K562 (cell line): ENCODE measurements at regions not wholly inside any gene's neighbourhood (a gene's known extent, or its start where the extent isn't known, plus 50 kb on each side); places are given as distances from the start of the nearest gene placed in this dataset.

Experiments
- ATF7 ChIP-seq: fragments of 450-650 bp; IDR thresholded peaks from 2 replicates; pipeline ENCODE4 v1.7.1; 2014; ENCODE audit warnings: mild to moderate bottlenecking, moderate library complexity
- CTBP1 ChIP-seq: fragments of 450-650 bp; IDR thresholded peaks from 2 replicates; pipeline ENCODE4 v1.6.1; 2016; ENCODE audit warnings: borderline replicate concordance
- FOXA3 ChIP-seq, 2 experiments: fragments of 450-650 bp in 1 of 2; sonication (generic) in 1 of 2; formaldehyde crosslinking; IDR thresholded peaks in 1 of 2; conservative IDR thresholded peaks in 1 of 2; 2 replicates each; pipeline versions ENCODE4 v1.4.0 to v1.8.0; 2020 to 2022; ENCODE audit warnings: mild to moderate bottlenecking in 2 of 2, missing genetic modification reagents in 1 of 2
- GATAD2A ChIP-seq: fragments of 450-650 bp; IDR thresholded peaks from 2 replicates; pipeline ENCODE4 v1.6.1; 2017
- HDAC2 ChIP-seq: fragments of 450-650 bp; IDR thresholded peaks from 2 replicates; pipeline ENCODE4 v1.6.1; 2016; ENCODE audit warnings: mild to moderate bottlenecking
- KDM5B ChIP-seq: fragments of 200-600 bp; sonication (generic); IDR thresholded peaks from 2 replicates; pipeline ENCODE4 v1.6.1; 2012; ENCODE audit warnings: low read depth, mild to moderate bottlenecking, moderate library complexity, low read length, control low read depth, inconsistent platforms; ENCODE audit not compliant: insufficient replicate concordance
- MTA1 ChIP-seq: fragments of 450-650 bp; IDR thresholded peaks from 2 replicates; pipeline ENCODE4 v1.6.1; 2017; ENCODE audit warnings: borderline replicate concordance
- MXD1 ChIP-seq: fragments of 250-450 bp; sonication (Bioruptor Pico); IDR thresholded peaks from 2 replicates; pipeline ENCODE4 v1.8.0; 2021; ENCODE audit warnings: borderline replicate concordance, mild to moderate bottlenecking, moderate library complexity; ENCODE audit not compliant: poor library complexity, severe bottlenecking
- NBN ChIP-seq: fragments of 450-650 bp; IDR thresholded peaks from 2 replicates; pipeline ENCODE4 v1.6.1; 2016; ENCODE audit warnings: low read depth, mild to moderate bottlenecking
- NCOA1 ChIP-seq: fragments of 450-650 bp; IDR thresholded peaks from 2 replicates; pipeline ENCODE4 v1.6.1; 2016; ENCODE audit warnings: low read depth
- POLR2H ChIP-seq: IDR thresholded peaks from 2 replicates; pipeline ENCODE4 v1.6.1; 2016; ENCODE audit warnings: missing genetic modification characterization, low read depth, mild to moderate bottlenecking, control low read depth, missing compliant biosample characterization, moderate library complexity
- RBM22 ChIP-seq: fragments of 200-400 bp; formaldehyde crosslinking; IDR thresholded peaks from 2 replicates; pipeline ENCODE4 v1.6.1; 2018; ENCODE audit warnings: low read length, low read depth; ENCODE audit not compliant: poor library complexity, severe bottlenecking
- RBM25 ChIP-seq: fragments of 200-400 bp; formaldehyde crosslinking; IDR thresholded peaks from 2 replicates; pipeline ENCODE4 v1.6.1; 2018; ENCODE audit warnings: low read length, low read depth, moderate library complexity; ENCODE audit not compliant: severe bottlenecking
- SNAPC5 ChIP-seq: fragments of 250-450 bp; sonication (Bioruptor Pico); IDR thresholded peaks from 2 replicates; pipeline ENCODE4 v1.8.0; 2021; ENCODE audit warnings: moderate library complexity, mild to moderate bottlenecking, inconsistent platforms
- SPI1 ChIP-seq: IDR thresholded peaks from 2 replicates; pipeline ENCODE4 v1.6.1; 2011; ENCODE audit warnings: low read depth, low read length, control low read depth, borderline replicate concordance
- TAF9B ChIP-seq: fragments of 450-650 bp; IDR thresholded peaks from 2 replicates; pipeline ENCODE4 v1.6.1; 2018; ENCODE audit warnings: mild to moderate bottlenecking; ENCODE audit not compliant: partially characterized antibody
- TFAP4 ChIP-seq: sonication (generic); formaldehyde crosslinking; IDR thresholded peaks from 2 replicates; pipeline ENCODE4 v1.8.0; 2022; ENCODE audit warnings: missing genetic modification reagents, mild to moderate bottlenecking, moderate library complexity, borderline replicate concordance
- TOE1 ChIP-seq, 2 experiments: fragments of 450-650 bp in 1 of 2; sonication (generic) in 1 of 2; formaldehyde crosslinking in 1 of 2; IDR thresholded peaks; 2 replicates each; pipeline versions ENCODE4 v1.7.1 to v1.8.0; 2016 to 2022; ENCODE audit warnings: borderline replicate concordance in 2 of 2, mild to moderate bottlenecking in 2 of 2, antibody characterized with exemption in 1 of 2, inconsistent platforms in 1 of 2, low read depth in 1 of 2, missing genetic modification reagents in 1 of 2, moderate library complexity in 1 of 2
- ZMIZ1 ChIP-seq, 2 experiments: fragments of 150-350 bp in 1 of 2; IDR thresholded peaks; 2 replicates each; pipeline ENCODE4 v1.6.1; 2012 to 2016; ENCODE audit warnings: low read depth in 2 of 2, low read length in 2 of 2, mild to moderate bottlenecking in 1 of 2, moderate library complexity in 1 of 2
- ZNF644 ChIP-seq: fragments of 200-800 bp; sonication (Bioruptor generic); IDR thresholded peaks from 2 replicates; pipeline ENCODE4 v1.6.1; 2016; ENCODE audit warnings: low read depth, missing genetic modification characterization, missing compliant biosample characterization
- ZNF79 ChIP-seq: fragments of 250-450 bp; sonication (Bioruptor Pico); IDR thresholded peaks from 2 replicates; pipeline ENCODE4 v1.4.0; 2020; ENCODE audit warnings: low read depth, mild to moderate bottlenecking, moderate library complexity

- TF ChIP-seq ZMIZ1 (IDR thresholded peaks at IDR 0.05; ENCODE audit: low read depth in 2 of 2, low read length in 2 of 2) (peak in 1 of 2 experiments; percentile 92; a peak in 2 of 4 replicates), MTA1 (peak; percentile 70), SNAPC5 (CRISPR knock-in tag) (no peak), TFAP4 (CRISPR knock-in tag) (peak; percentile 97), GATAD2A (0 out of 2 replicates have a peak, but pooled peaks have one; percentile 55), ZNF644 (tag) (peak; percentile 73; the same call in 1 of the 2 replicates), HDAC2 (peak; percentile 77; the same call in 1 of the 2 replicates), CTBP1 (peak; percentile 97), KDM5B (no peak), TOE1 (IDR thresholded peaks at IDR 0.05; ENCODE audit: borderline replicate concordance) (peak; percentile 53; the same call in 1 of the 2 replicates), TOE1 (CRISPR knock-in tag; IDR thresholded peaks at IDR 0.05; ENCODE audit: borderline replicate concordance, low read depth) (no peak), SPI1 (peak; percentile 97), RBM22 (no peak), ZNF79 (0 out of 2 replicates have a peak, but pooled peaks have one; percentile 23), RBM25 (no peak), POLR2H (tag) (peak; percentile 47; the same call in 1 of the 2 replicates), FOXA3 (CRISPR knock-in tag; conservative IDR thresholded peaks at IDR 0.05 in 1 of 2, IDR thresholded peaks at IDR 0.05 in 1 of 2) (peak; percentile 99 to 100), ATF7 (peak; percentile 71), NCOA1 (peak; percentile 68; the same call in 1 of the 2 replicates), NBN (peak; percentile 80; the same call in 1 of the 2 replicates), MXD1 (CRISPR knock-in tag) (no peak), TAF9B (peak; percentile 70)
Observed at GRCh38 chr2:17122887-17123501, 395.2 kb downstream of the RAD51AP2 start (continued).
